ENCODE measurements at regions not wholly inside any gene's neighbourhood (a gene's known extent, or its start where the extent isn't known, plus 50 kb on each side); places are given as distances from the start of the nearest gene placed in this dataset.
A peak's percentile ranks its signal among the peaks of the same experiment; 100 is the strongest.
"Not testable (repeated sequence)": the region's sequence is repeated elsewhere in the genome, so short reads cannot be mapped to it uniquely, and the experiment has no call there.

GRCh38 chrX:80578517-80579105 lies 158.4 kb downstream of the TENT5D start:
- CTCF ChIA-PET = interaction anchor here (0.6 to 0.7 kb wide), 2 partner anchors 21 to 753 kb away, joined by 3 read pairs; no protein-coding TSS in a partner anchor
- H3K27ac Mint-ChIP-seq = no peak overlapping the region
- no peaks in the 10 kb centered on the region for H3K27me3 ChIP-seq (replicated peaks in 1 of 2; ENCODE audit: control insufficient read depth in 2 of 2, extremely low read depth in 1 of 2, insufficient read depth in 2 of 2, low read length in 1 of 2)
- H3K4me3 Mint-ChIP-seq = no peak overlapping the region
- H3K4me1 ChIP-seq (ENCODE audit: control insufficient read depth in 1 of 2, extremely low read depth in 1 of 2, insufficient read depth in 2 of 2, low read length in 2 of 2) = no peaks in the 10 kb centered on the region
- peaks cover 0 to 3% of the 10 kb centered on the region in 2 donors for H3K27me3 Mint-ChIP-seq
- no peaks in the 10 kb centered on the region for H3K36me3 Mint-ChIP-seq
- no peaks in the 10 kb centered on the region for H3K4me1 Mint-ChIP-seq
- H3K36me3 ChIP-seq (ENCODE audit: control insufficient read depth in 2 of 2, extremely low read depth in 1 of 2, insufficient read depth in 1 of 2, low read length in 1 of 2) = no peaks in the 10 kb centered on the region
- no peak for ATAC-seq (replicated peaks in 1 of 4)
- H3K9me3 Mint-ChIP-seq = no peaks in the 10 kb centered on the region
- no peaks in the 10 kb centered on the region for H3K9me3 ChIP-seq
- DNase-seq = peak in 1 of 35 experiments; percentile 11
- WGBS (ENCODE audit: insufficient coverage) = no CpG with 5 or more reads among the region's 3 CpGs
- no peak overlapping the region for H3K4me3 ChIP-seq (ENCODE audit: control insufficient read depth in 1 of 2, extremely low read depth in 1 of 2, low read length in 1 of 2)
- no peak overlapping the region for H3K27ac ChIP-seq (ENCODE audit: low read length)
- POLR2A ChIA-PET = no interaction called here

GRCh38 chrX:80590992-80591391 lies 170.7 kb downstream of the TENT5D start:
- H3K27ac Mint-ChIP-seq; CTCF ChIA-PET; H3K4me1 ChIP-seq (ENCODE audit: control insufficient read depth in 1 of 2, extremely low read depth in 1 of 2, insufficient read depth in 2 of 2, low read length in 2 of 2); ATAC-seq (replicated peaks in 1 of 4); H3K4me3 Mint-ChIP-seq; H3K36me3 ChIP-seq (ENCODE audit: control insufficient read depth in 2 of 2, extremely low read depth in 1 of 2, insufficient read depth in 1 of 2, low read length in 1 of 2); H3K27ac ChIP-seq (ENCODE audit: low read length); H3K36me3 Mint-ChIP-seq; POLR2A ChIA-PET; H3K27me3 ChIP-seq (replicated peaks in 1 of 2; ENCODE audit: control insufficient read depth in 2 of 2, extremely low read depth in 1 of 2, insufficient read depth in 2 of 2, low read length in 1 of 2); H3K4me3 ChIP-seq (ENCODE audit: control insufficient read depth in 1 of 2, extremely low read depth in 1 of 2, low read length in 1 of 2); H3K9me3 ChIP-seq; H3K9me3 Mint-ChIP-seq; H3K27me3 Mint-ChIP-seq; H3K4me1 Mint-ChIP-seq; DNase-seq: not testable (repeated sequence)
- no CpG with 5 or more reads among the region's 30 CpGs for WGBS (ENCODE audit: insufficient coverage)

GRCh38 chrX:80602036-80602860 lies 182.0 kb downstream of the TENT5D start:
- peaks cover 0 to 18% of the 10 kb centered on the region in 2 donors for H3K27me3 Mint-ChIP-seq
- H3K27ac ChIP-seq (ENCODE audit: low read length) = no peak overlapping the region
- no peaks in the 10 kb centered on the region for H3K36me3 ChIP-seq (ENCODE audit: control insufficient read depth in 2 of 2, extremely low read depth in 1 of 2, insufficient read depth in 1 of 2, low read length in 1 of 2)
- ATAC-seq (replicated peaks in 1 of 4) = no peak
- no peak overlapping the region for H3K4me3 ChIP-seq (ENCODE audit: control insufficient read depth in 1 of 2, extremely low read depth in 1 of 2, low read length in 1 of 2)
- no peak overlapping the region for H3K4me3 Mint-ChIP-seq
- ChIA-PET CTCF (no interaction called here), POLR2A (no interaction called here)
- H3K27me3 ChIP-seq (replicated peaks in 1 of 2; ENCODE audit: control insufficient read depth in 2 of 2, extremely low read depth in 1 of 2, insufficient read depth in 2 of 2, low read length in 1 of 2) = no peaks in the 10 kb centered on the region
- no peaks in the 10 kb centered on the region for H3K36me3 Mint-ChIP-seq
- no peaks in the 10 kb centered on the region for H3K9me3 ChIP-seq
- no peaks in the 10 kb centered on the region for H3K4me1 ChIP-seq (ENCODE audit: control insufficient read depth in 1 of 2, extremely low read depth in 1 of 2, insufficient read depth in 2 of 2, low read length in 2 of 2)
- DNase-seq = no peak
- H3K27ac Mint-ChIP-seq = no peak overlapping the region
- 100% methylated on average over 1 of the region's 7 CpGs for WGBS (ENCODE audit: insufficient coverage)
- no peaks in the 10 kb centered on the region for H3K4me1 Mint-ChIP-seq
- H3K9me3 Mint-ChIP-seq = no peaks in the 10 kb centered on the region
